Liver (tissue), 3 donors: ENCODE measurements at regions not wholly inside any gene's neighbourhood (a gene's known extent, or its start where the extent isn't known, plus 50 kb on each side); places are given as distances from the start of the nearest gene placed in this dataset.

Experiments used
- ATF3 ChIP-seq: IDR thresholded peaks from 2 replicates; pipeline ENCODE4 v1.6.1; 2016; ENCODE audit warnings: antibody characterized with exemption
- CTCF ChIP-seq: fragments of 150-350 bp; IDR thresholded peaks from 2 replicates; pipeline ENCODE4 v1.5.1; 2017; ENCODE audit warnings: improper control_type of control experiment, low read depth, low read length; ENCODE audit not compliant: missing input control
- EGR1 ChIP-seq, 2 donors: IDR thresholded peaks; 2 replicates each; pipeline ENCODE4 v1.6.1; 2016 to 2018; ENCODE audit warnings: antibody characterized with exemption in 2 of 2, low read depth in 2 of 2
- FOXA2 ChIP-seq: IDR thresholded peaks from 2 replicates; pipeline ENCODE4 v1.6.1; 2016; ENCODE audit warnings: antibody characterized with exemption
- GABPA ChIP-seq, 2 donors: IDR thresholded peaks in 1 of 2; conservative IDR thresholded peaks in 1 of 2; 2 replicates each; pipeline ENCODE4 v1.6.1; 2016; ENCODE audit warnings: antibody characterized with exemption in 2 of 2, mild to moderate bottlenecking in 1 of 2, moderate library complexity in 1 of 2
- HNF4A ChIP-seq, 2 donors: conservative IDR thresholded peaks; 2 replicates each; pipeline ENCODE4 v1.6.1; 2016; ENCODE audit warnings: antibody characterized with exemption in 2 of 2, mild to moderate bottlenecking in 2 of 2
- JUND ChIP-seq, 2 donors: IDR thresholded peaks; 2 replicates each; pipeline ENCODE4 v1.6.1; 2016; ENCODE audit warnings: antibody characterized with exemption in 2 of 2
- MAX ChIP-seq: IDR thresholded peaks from 2 replicates; pipeline ENCODE4 v1.6.1; 2016; ENCODE audit warnings: antibody characterized with exemption
- NR2F2 ChIP-seq: IDR thresholded peaks from 2 replicates; pipeline ENCODE4 v1.6.1; 2016; ENCODE audit warnings: antibody characterized with exemption
- REST ChIP-seq: IDR thresholded peaks from 2 replicates; pipeline ENCODE4 v1.6.1; 2016; ENCODE audit warnings: antibody characterized with exemption, mild to moderate bottlenecking
- RXRA ChIP-seq, 2 donors: IDR thresholded peaks; 2 replicates each; pipeline ENCODE4 v1.6.1; 2017 to 2018; ENCODE audit warnings: antibody characterized with exemption in 2 of 2, mild to moderate bottlenecking in 1 of 2
- SP1 ChIP-seq: IDR thresholded peaks from 2 replicates; pipeline ENCODE4 v1.6.1; 2018; ENCODE audit warnings: antibody characterized with exemption, mild to moderate bottlenecking
- ZBTB33 ChIP-seq: IDR thresholded peaks from 2 replicates; pipeline ENCODE4 v1.6.1; 2016; ENCODE audit warnings: antibody characterized with exemption
- donor health status: healthy.
- donor health status: healthy.

- TF ChIP-seq ZBTB33 (no peak), CTCF (no peak), REST (no peak), RXRA (IDR thresholded peaks at IDR 0.05) (no peak), JUND (IDR thresholded peaks at IDR 0.05) (no peak), HNF4A (conservative IDR thresholded peaks at IDR 0.05) (no peak), MAX (no peak), GABPA (IDR thresholded peaks at IDR 0.05 in 1 of 2, conservative IDR thresholded peaks at IDR 0.05 in 1 of 2) (no peak), ATF3 (no peak), SP1 (no peak), FOXA2 (no peak), NR2F2 (no peak), EGR1 (IDR thresholded peaks at IDR 0.05; ENCODE audit: low read depth in 2 of 2) (no peak)
Measured at GRCh38 chr4:140298001-140298400, 75.4 kb upstream of the SCOC start.
